ENCODE measurements at regions not wholly inside any gene's neighbourhood (a gene's known extent, or its start where the extent isn't known, plus 50 kb on each side); places are given as distances from the start of the nearest gene placed in this dataset.

- Histone ChIP-seq H3K23ac (ENCODE audit: insufficient read length, low read depth, low read length) (no peak overlapping the region), H2AFZ (ENCODE audit: low read length) (no peak overlapping the region), H3K79me1 (ENCODE audit: insufficient read depth, low read depth, low read length, poor library complexity, severe bottlenecking) (no peaks in the 10 kb centered on the region), H3K14ac (ENCODE audit: insufficient read depth, low read length) (no peak overlapping the region), H4K8ac (replicated peaks; ENCODE audit: insufficient read length, low read depth, low read length) (no peak overlapping the region), H2BK120ac (ENCODE audit: low read depth, low read length, poor library complexity, severe bottlenecking) (no peak overlapping the region), H3K9me3 (ENCODE audit: control insufficient read depth, low read depth, low read length) (no peaks in the 10 kb centered on the region), H4K20me1 (ENCODE audit: control insufficient read depth, insufficient read depth, insufficient read length) (no peaks in the 10 kb centered on the region), H2BK20ac (ENCODE audit: low read depth, low read length, poor library complexity, severe bottlenecking) (no peak overlapping the region), H4K5ac (ENCODE audit: insufficient read length, low read depth, low read length) (no peak overlapping the region), H3K23me2 (ENCODE audit: insufficient read length, low read depth, low read length, poor library complexity, severe bottlenecking) (no peaks in the 10 kb centered on the region), H2AK5ac (ENCODE audit: insufficient read length, low read length) (no peak overlapping the region), H3K27me3 (ENCODE audit: insufficient read depth, low read length) (no peaks in the 10 kb centered on the region), H3K18ac (ENCODE audit: insufficient read length, low read depth, low read length) (no peak overlapping the region), H2BK15ac (ENCODE audit: low read depth, low read length) (no peak overlapping the region), H2BK12ac (ENCODE audit: insufficient read length, low read depth, low read length) (no peak overlapping the region), H2BK5ac (ENCODE audit: insufficient read length, low read length) (no peak overlapping the region), H3K9ac (ENCODE audit: extremely low read depth, insufficient read length, low read length) (no peak overlapping the region), H3K56ac (ENCODE audit: insufficient read length, low read depth, low read length) (no peak overlapping the region), H3K4me1 (ENCODE audit: insufficient read depth, low read length) (no peaks in the 10 kb centered on the region), H3K27ac (ENCODE audit: insufficient read length, low read depth, low read length) (no peak overlapping the region), H3K4ac (ENCODE audit: low read depth, low read length) (no peak overlapping the region), H3T11ph (ENCODE audit: low read length) (no peak overlapping the region), H3K79me2 (ENCODE audit: insufficient read depth, low read length) (no peaks in the 10 kb centered on the region), H4K91ac (ENCODE audit: insufficient read length, low read depth, low read length) (no peak overlapping the region), H3K4me2 (ENCODE audit: insufficient read depth, insufficient read length, low read length) (no peak overlapping the region)
- Mint-ChIP-seq H3K27ac (no peak overlapping the region), H3K9me3 (peaks cover 20 to 24% of the 10 kb centered on the region in 2 experiments; a peak in 4 of 5 replicates), H3K36me3 (ENCODE audit: insufficient read depth in 1 of 3, low read depth in 3 of 3) (peaks cover 8 to 22% (median 15%) of the 10 kb centered on the region in 3 experiments; a peak in 6 of 7 replicates), H3K4me1 (peaks cover 2 to 9% of the 10 kb centered on the region in 2 experiments; a peak in 1 of 4 replicates), H3K4me3 (no peak overlapping the region), H3K27me3 (ENCODE audit: low read depth) (no peaks in the 10 kb centered on the region)
- no peak for DNase-seq
- no peak for TF ChIP-seq CTCF (conservative IDR thresholded peaks at IDR 0.05)
Measured at GRCh38 chr4:154065368-154065767, 276.5 kb upstream of the SFRP2 start.

Measured in H9 (cell line).